ENCODE measurements at regions not wholly inside any gene's neighbourhood (a gene's known extent, or its start where the extent isn't known, plus 50 kb on each side); places are given as distances from the start of the nearest gene placed in this dataset.

- TF ChIP-seq CTCF (conservative IDR thresholded peaks at IDR 0.05; ENCODE audit: low read length) (no peak), EZH2phosphoT487 (IDR thresholded peaks at IDR 0.05; ENCODE audit: borderline replicate concordance, low read depth, low read length) (no peak)
Observed at GRCh38 chr5:104325356-104325755, 762.8 kb upstream of the NUDT12 start.
